ENCODE measurements at regions not wholly inside any gene's neighbourhood (a gene's known extent, or its start where the extent isn't known, plus 50 kb on each side); places are given as distances from the start of the nearest gene placed in this dataset.

- H3K27ac ChIP-seq (ENCODE audit: low read depth, low read length, severe bottlenecking): no peak overlapping the region
- no peaks in the 10 kb centered on the region for H3K9me3 ChIP-seq (ENCODE audit: control insufficient read depth, low read length)
- no peak overlapping the region for H3K4me3 ChIP-seq (ENCODE audit: extremely low read depth, insufficient read depth, low read length, poor library complexity, severe bottlenecking)
- no peaks in the 10 kb centered on the region for H3K36me3 ChIP-seq (ENCODE audit: control insufficient read depth, insufficient read depth, low read length)
- no peaks in the 10 kb centered on the region for H3K4me1 ChIP-seq (ENCODE audit: control insufficient read depth, insufficient read depth, low read length, poor library complexity, severe bottlenecking)
- 88 to 100% methylated on average over 1 of the region's 2 CpGs for WGBS, 2 experiments (ENCODE audit: insufficient coverage in 2 of 2)
Measured at GRCh38 chr1:218182455-218182854, 102.6 kb upstream of the RRP15 start.

GRCh38 chr1:218200979-218201378 is 84.1 kb upstream of the RRP15 start:
- Histone ChIP-seq H3K27ac (ENCODE audit: low read depth, low read length, severe bottlenecking) (no peak overlapping the region), H3K9me3 (ENCODE audit: control insufficient read depth, low read length) (no peaks in the 10 kb centered on the region), H3K4me1 (ENCODE audit: control insufficient read depth, insufficient read depth, low read length, poor library complexity, severe bottlenecking) (no peaks in the 10 kb centered on the region), H3K36me3 (ENCODE audit: control insufficient read depth, insufficient read depth, low read length) (no peaks in the 10 kb centered on the region), H3K4me3 (ENCODE audit: extremely low read depth, insufficient read depth, low read length, poor library complexity, severe bottlenecking) (no peak overlapping the region)
- 93 to 100% methylated on average over 1 to 2 of the region's 3 CpGs for WGBS, 2 experiments (ENCODE audit: insufficient coverage in 2 of 2)

GRCh38 chr1:218201601-218202000 is 83.5 kb upstream of the RRP15 start:
- WGBS, 2 experiments (ENCODE audit: insufficient coverage in 2 of 2): 100% methylated on average over 1 of the region's 1 CpG; no CpG with 5 or more reads in 1 of the 2 experiments
- no peaks in the 10 kb centered on the region for H3K4me1 ChIP-seq (ENCODE audit: control insufficient read depth, insufficient read depth, low read length, poor library complexity, severe bottlenecking)
- no peaks in the 10 kb centered on the region for H3K36me3 ChIP-seq (ENCODE audit: control insufficient read depth, insufficient read depth, low read length)
- H3K27ac ChIP-seq (ENCODE audit: low read depth, low read length, severe bottlenecking): no peak overlapping the region
- H3K4me3 ChIP-seq (ENCODE audit: extremely low read depth, insufficient read depth, low read length, poor library complexity, severe bottlenecking): no peak overlapping the region
- no peaks in the 10 kb centered on the region for H3K9me3 ChIP-seq (ENCODE audit: control insufficient read depth, low read length)

- Histone ChIP-seq H3K9me3 (ENCODE audit: control insufficient read depth, low read length) (no peaks in the 10 kb centered on the region), H3K4me3 (ENCODE audit: extremely low read depth, insufficient read depth, low read length, poor library complexity, severe bottlenecking) (no peak overlapping the region), H3K4me1 (ENCODE audit: control insufficient read depth, insufficient read depth, low read length, poor library complexity, severe bottlenecking) (no peaks in the 10 kb centered on the region), H3K36me3 (ENCODE audit: control insufficient read depth, insufficient read depth, low read length) (no peaks in the 10 kb centered on the region), H3K27ac (ENCODE audit: low read depth, low read length, severe bottlenecking) (no peak overlapping the region)
Measured at GRCh38 chr1:218205721-218206120, 79.4 kb upstream of the RRP15 start.

DNA sequence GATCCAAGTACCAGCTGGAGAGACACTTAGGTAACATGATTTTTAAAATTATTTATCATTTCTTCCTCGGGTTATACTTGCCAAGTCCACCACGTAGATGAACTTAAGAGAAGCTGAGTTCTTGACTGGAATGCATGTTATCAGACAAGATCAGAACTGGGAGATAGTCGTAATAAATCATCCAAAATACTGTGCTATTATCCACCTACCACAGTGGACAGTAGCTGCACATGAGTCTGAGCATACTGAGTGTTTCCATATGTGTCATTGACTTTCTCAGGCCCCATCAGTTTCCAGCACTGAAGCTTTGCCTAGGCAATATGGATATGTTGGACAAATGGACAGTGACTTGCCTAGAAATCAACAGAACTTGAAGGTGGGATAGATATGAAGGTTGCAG is 77.9 kb upstream of the RRP15 start:
- 72% methylated on average over 3 of the region's 3 CpGs; no CpG with 5 or more reads in 1 of the 2 experiments for WGBS, 2 experiments (ENCODE audit: insufficient coverage in 2 of 2)

GRCh38 chr1:218209351-218209861 is 75.7 kb upstream of the RRP15 start:
- H3K27ac ChIP-seq (ENCODE audit: low read depth, low read length, severe bottlenecking): no peak overlapping the region
- 80 to 100% methylated on average over 1 to 3 of the region's 3 CpGs for WGBS, 2 experiments (ENCODE audit: insufficient coverage in 2 of 2)

More for the DNA sequence above, 77.9 kb upstream of the RRP15 start:
- H3K4me1 ChIP-seq (ENCODE audit: control insufficient read depth, insufficient read depth, low read length, poor library complexity, severe bottlenecking): no peaks in the 10 kb centered on the region
- no peaks in the 10 kb centered on the region for H3K9me3 ChIP-seq (ENCODE audit: control insufficient read depth, low read length)
- no peak overlapping the region for H3K27ac ChIP-seq (ENCODE audit: low read depth, low read length, severe bottlenecking)
- H3K36me3 ChIP-seq (ENCODE audit: control insufficient read depth, insufficient read depth, low read length): no peaks in the 10 kb centered on the region
- no peak overlapping the region for H3K4me3 ChIP-seq (ENCODE audit: extremely low read depth, insufficient read depth, low read length, poor library complexity, severe bottlenecking)

DNA sequence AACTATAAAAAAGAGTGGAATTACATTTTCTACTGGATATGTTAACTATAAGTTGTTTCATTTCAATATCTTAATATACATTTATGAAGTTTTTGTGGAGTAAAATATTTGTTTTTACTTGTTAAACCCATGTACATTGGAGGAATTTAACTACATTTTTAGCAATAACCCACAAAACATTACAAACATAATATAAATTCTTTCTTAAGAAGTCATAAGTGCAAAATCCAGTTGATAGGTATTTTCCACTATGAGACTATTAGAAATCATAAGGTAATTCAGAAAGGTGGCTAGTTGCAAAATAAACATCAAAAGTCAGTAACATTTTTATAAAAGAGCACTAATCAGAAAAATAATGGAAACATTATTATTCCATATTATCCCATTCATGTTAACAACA is 73.9 kb upstream of the RRP15 start:
- H3K9me3 ChIP-seq (ENCODE audit: control insufficient read depth, low read length): no peaks in the 10 kb centered on the region
- no peaks in the 10 kb centered on the region for H3K4me1 ChIP-seq (ENCODE audit: control insufficient read depth, insufficient read depth, low read length, poor library complexity, severe bottlenecking)
- no peak overlapping the region for H3K27ac ChIP-seq (ENCODE audit: low read depth, low read length, severe bottlenecking)
- no peaks in the 10 kb centered on the region for H3K36me3 ChIP-seq (ENCODE audit: control insufficient read depth, insufficient read depth, low read length)
- H3K4me3 ChIP-seq (ENCODE audit: extremely low read depth, insufficient read depth, low read length, poor library complexity, severe bottlenecking): no peak overlapping the region

More at GRCh38 chr1:218209351-218209861, 75.7 kb upstream of the RRP15 start:
- Histone ChIP-seq H3K4me3 (ENCODE audit: extremely low read depth, insufficient read depth, low read length, poor library complexity, severe bottlenecking) (no peak overlapping the region), H3K36me3 (ENCODE audit: control insufficient read depth, insufficient read depth, low read length) (no peaks in the 10 kb centered on the region), H3K4me1 (ENCODE audit: control insufficient read depth, insufficient read depth, low read length, poor library complexity, severe bottlenecking) (no peaks in the 10 kb centered on the region), H3K9me3 (ENCODE audit: control insufficient read depth, low read length) (no peaks in the 10 kb centered on the region)

GRCh38 chr1:218217040-218217439 is 68.1 kb upstream of the RRP15 start:
- 80% methylated on average over 1 of the region's 4 CpGs; no CpG with 5 or more reads in 1 of the 2 experiments for WGBS, 2 experiments (ENCODE audit: insufficient coverage in 2 of 2)
- H3K36me3 ChIP-seq (ENCODE audit: control insufficient read depth, insufficient read depth, low read length): no peaks in the 10 kb centered on the region
- H3K4me3 ChIP-seq (ENCODE audit: extremely low read depth, insufficient read depth, low read length, poor library complexity, severe bottlenecking): no peak overlapping the region
- H3K27ac ChIP-seq (ENCODE audit: low read depth, low read length, severe bottlenecking): no peak overlapping the region
- H3K9me3 ChIP-seq (ENCODE audit: control insufficient read depth, low read length): no peaks in the 10 kb centered on the region
- H3K4me1 ChIP-seq (ENCODE audit: control insufficient read depth, insufficient read depth, low read length, poor library complexity, severe bottlenecking): no peaks in the 10 kb centered on the region

DNA sequence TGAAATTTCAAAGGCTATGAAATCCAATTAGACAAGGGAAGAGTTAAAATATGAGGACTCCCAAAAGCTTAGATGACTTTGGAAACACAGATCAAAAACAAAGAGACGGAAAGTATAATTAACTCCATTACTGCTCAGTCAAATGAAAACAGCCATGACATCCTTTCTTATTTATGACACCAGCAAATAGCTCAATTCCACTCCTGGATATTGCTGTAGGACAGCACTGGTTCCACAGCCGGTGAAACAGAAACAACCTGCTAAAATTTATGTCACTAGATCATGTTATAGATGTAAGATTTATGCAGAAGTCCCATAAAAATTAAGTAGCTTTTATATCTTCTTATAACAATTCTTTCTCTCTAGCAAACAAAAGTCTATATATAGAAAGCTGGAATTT is 65.6 kb upstream of the RRP15 start:
- WGBS, 2 experiments (ENCODE audit: insufficient coverage in 2 of 2): 67 to 83% methylated on average over 1 of the region's 2 CpGs
- Histone ChIP-seq H3K36me3 (ENCODE audit: control insufficient read depth, insufficient read depth, low read length) (no peaks in the 10 kb centered on the region), H3K9me3 (ENCODE audit: control insufficient read depth, low read length) (no peaks in the 10 kb centered on the region), H3K27ac (ENCODE audit: low read depth, low read length, severe bottlenecking) (no peak overlapping the region), H3K4me3 (ENCODE audit: extremely low read depth, insufficient read depth, low read length, poor library complexity, severe bottlenecking) (no peak overlapping the region), H3K4me1 (ENCODE audit: control insufficient read depth, insufficient read depth, low read length, poor library complexity, severe bottlenecking) (no peaks in the 10 kb centered on the region)

DNA sequence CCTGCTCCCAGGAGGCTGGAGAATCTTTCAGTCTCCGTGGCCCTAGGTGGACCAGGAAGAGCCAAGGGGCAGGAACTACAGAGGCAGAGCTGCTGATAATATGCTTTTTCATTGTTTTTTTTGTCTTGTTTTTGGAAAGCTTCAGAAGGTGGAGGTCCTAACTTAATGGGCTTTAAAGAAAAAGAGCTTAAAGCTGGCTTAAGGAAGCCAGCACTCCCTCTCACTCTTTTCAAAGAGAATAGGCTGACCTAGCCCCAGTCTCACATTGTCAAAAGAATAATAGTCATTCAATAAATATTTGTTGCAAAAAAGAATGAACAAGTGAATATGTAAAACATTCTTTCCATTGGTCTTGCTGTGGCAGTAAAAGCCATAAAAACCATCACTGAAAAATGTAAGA is 61.0 kb upstream of the RRP15 start:
- no peak overlapping the region for H3K27ac ChIP-seq (ENCODE audit: low read depth, low read length, severe bottlenecking)
- H3K9me3 ChIP-seq (ENCODE audit: control insufficient read depth, low read length): no peaks in the 10 kb centered on the region
- no peak overlapping the region for H3K4me3 ChIP-seq (ENCODE audit: extremely low read depth, insufficient read depth, low read length, poor library complexity, severe bottlenecking)
- no peaks in the 10 kb centered on the region for H3K36me3 ChIP-seq (ENCODE audit: control insufficient read depth, insufficient read depth, low read length)
- H3K4me1 ChIP-seq (ENCODE audit: control insufficient read depth, insufficient read depth, low read length, poor library complexity, severe bottlenecking): no peaks in the 10 kb centered on the region
- WGBS, 2 experiments (ENCODE audit: insufficient coverage in 2 of 2): 80 to 100% methylated on average over 1 of the region's 1 CpG

DNA sequence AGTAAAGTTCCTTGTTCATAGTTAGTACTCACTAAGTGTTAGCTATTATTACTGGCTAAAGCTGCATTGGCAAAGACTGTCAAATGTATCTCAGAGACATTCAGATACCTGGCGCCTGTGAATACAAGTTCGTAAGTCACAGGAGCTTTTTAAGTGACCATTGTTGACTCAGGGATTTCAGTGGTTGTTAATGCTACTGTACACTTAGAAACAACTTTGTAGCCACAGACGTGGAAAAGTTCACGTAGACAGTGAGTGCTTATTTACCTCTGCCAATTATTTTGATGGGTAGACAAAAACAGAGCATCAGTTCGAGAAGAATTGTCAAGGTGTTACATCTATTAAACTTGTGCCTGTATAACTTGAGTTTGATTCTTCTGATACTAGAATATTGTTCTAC is 59.1 kb upstream of the RRP15 start:
- 83 to 88% methylated on average over 4 of the region's 5 CpGs for WGBS, 2 experiments (ENCODE audit: insufficient coverage in 2 of 2)
- no peak overlapping the region for H3K27ac ChIP-seq (ENCODE audit: low read depth, low read length, severe bottlenecking)
- H3K36me3 ChIP-seq (ENCODE audit: control insufficient read depth, insufficient read depth, low read length): no peaks in the 10 kb centered on the region
- H3K9me3 ChIP-seq (ENCODE audit: control insufficient read depth, low read length): no peaks in the 10 kb centered on the region
- H3K4me3 ChIP-seq (ENCODE audit: extremely low read depth, insufficient read depth, low read length, poor library complexity, severe bottlenecking): no peak overlapping the region
- no peaks in the 10 kb centered on the region for H3K4me1 ChIP-seq (ENCODE audit: control insufficient read depth, insufficient read depth, low read length, poor library complexity, severe bottlenecking)
